HEK293 (cell line): ENCODE measurements at regions not wholly inside any gene's neighbourhood (a gene's known extent, or its start where the extent isn't known, plus 50 kb on each side); places are given as distances from the start of the nearest gene placed in this dataset.

ENCODE experiments used
- CTCF ChIA-PET: fragments of 350-600 bp; formaldehyde crosslinking; extraction: SDS; loops from one replicate; lab custom pipeline; 2021; ENCODE audit warnings: antibody characterized with exemption; lab: Yijun Ruan, JAX
- POLR2A ChIA-PET: fragments of 300-600 bp; formaldehyde crosslinking; extraction: SDS; loops from one replicate; lab custom pipeline; 2020; ENCODE audit warnings: antibody characterized with exemption, inconsistent platforms; lab: Yijun Ruan, JAX
- H3K27ac ChIP-seq: fragments of 200-500 bp; sonication (Bioruptor generic); 2 replicates; pipeline ENCODE4 v1.5.1; 2014; ENCODE audit warnings: low read depth, low read length, control low read depth, inconsistent platforms; ENCODE audit errors: extremely low read depth
- H3K36me3 ChIP-seq, 2 experiments: fragments of 200-500 bp in 1 of 2; sonication (Bioruptor generic) in 1 of 2; 1 replicate in 1 of 2; 2 replicates in 1 of 2; pipeline ENCODE4 v1.5.1; 2014 to 2017; ENCODE audit warnings: inconsistent platforms in 2 of 2, low read length in 2 of 2; ENCODE audit not compliant: control insufficient read depth in 2 of 2, insufficient read depth in 1 of 2
- H3K4me1 ChIP-seq: fragments of 200-500 bp; sonication (Bioruptor generic); 2 replicates; pipeline ENCODE4 v1.5.1; 2014; ENCODE audit warnings: mild to moderate bottlenecking, low read length, inconsistent platforms; ENCODE audit not compliant: control insufficient read depth, insufficient read depth
- H3K4me3 ChIP-seq: 2 replicates; pipeline ENCODE4 v1.5.1; 2011; ENCODE audit warnings: low read depth, mild to moderate bottlenecking, control low read depth, low read length, moderate library complexity
- H3K9me3 ChIP-seq: fragments of 200-500 bp; sonication (Bioruptor generic); 2 replicates; pipeline ENCODE4 v1.5.1; 2014; ENCODE audit warnings: low read depth, low read length, inconsistent platforms; ENCODE audit not compliant: control insufficient read depth, insufficient read depth
- EGR2 ChIP-seq: fragments of 450-650 bp; formaldehyde crosslinking; IDR thresholded peaks from 2 replicates; pipeline ENCODE4 v1.5.1; 2016; ENCODE audit warnings: low read depth, missing biosample characterization, missing genetic modification characterization
- SP2 ChIP-seq: fragments of 450-650 bp; formaldehyde crosslinking; IDR thresholded peaks from 2 replicates; pipeline ENCODE4 v1.5.1; 2016; ENCODE audit warnings: missing biosample characterization, missing genetic modification characterization
- SP7 ChIP-seq: fragments of 450-650 bp; formaldehyde crosslinking; IDR thresholded peaks from 2 replicates; pipeline ENCODE4 v1.5.1; 2016; ENCODE audit warnings: missing biosample characterization, missing genetic modification characterization
- ZFP3 ChIP-seq: fragments of 450-650 bp; formaldehyde crosslinking; IDR thresholded peaks from 2 replicates; pipeline ENCODE4 v1.5.1; 2016; ENCODE audit warnings: low read depth, missing biosample characterization, missing genetic modification characterization
- ZNF157 ChIP-seq: fragments of 450-650 bp; formaldehyde crosslinking; IDR thresholded peaks from 2 replicates; pipeline ENCODE4 v1.5.1; 2016; ENCODE audit warnings: missing biosample characterization, missing genetic modification characterization
- ZNF184 ChIP-seq: fragments of 450-650 bp; IDR thresholded peaks from 2 replicates; pipeline ENCODE4 v1.5.1; 2018; ENCODE audit warnings: missing biosample characterization, mild to moderate bottlenecking, missing genetic modification characterization
- ZNF302 ChIP-seq: fragments of 450-650 bp; formaldehyde crosslinking; IDR thresholded peaks from 2 replicates; pipeline ENCODE4 v1.5.1; 2016; ENCODE audit warnings: missing biosample characterization, missing genetic modification characterization, low read depth
- ZNF341 ChIP-seq: fragments of 450-650 bp; formaldehyde crosslinking; IDR thresholded peaks from 2 replicates; pipeline ENCODE4; 2016; ENCODE audit warnings: low read depth, missing biosample characterization, missing genetic modification characterization
- ZNF391 ChIP-seq: fragments of 450-650 bp; formaldehyde crosslinking; IDR thresholded peaks from 2 replicates; pipeline ENCODE4 v1.5.1; 2016; ENCODE audit warnings: low read depth, missing biosample characterization, missing genetic modification characterization, borderline replicate concordance
- ZNF544 ChIP-seq: fragments of 450-650 bp; formaldehyde crosslinking; IDR thresholded peaks from 2 replicates; pipeline ENCODE4 v1.5.0; 2017; ENCODE audit warnings: missing biosample characterization, missing genetic modification characterization
- ZNF548 ChIP-seq: fragments of 450-650 bp; formaldehyde crosslinking; IDR thresholded peaks from 2 replicates; pipeline ENCODE4 v1.5.1; 2016; ENCODE audit warnings: missing biosample characterization, missing genetic modification characterization
- ZNF776 ChIP-seq: fragments of 450-650 bp; formaldehyde crosslinking; IDR thresholded peaks from 2 replicates; pipeline ENCODE4 v1.5.0; 2017; ENCODE audit warnings: missing biosample characterization, missing genetic modification characterization, borderline replicate concordance
- TF ChIP-seq, protein P1 (sequence below): fragments of 450-650 bp; formaldehyde crosslinking; conservative IDR thresholded peaks from 2 replicates; pipeline ENCODE4 v1.5.1; 2016; ENCODE audit warnings: low read depth, missing biosample characterization, missing genetic modification characterization
- TF ChIP-seq, protein P2 (sequence below): fragments of 450-650 bp; formaldehyde crosslinking; IDR thresholded peaks from 2 replicates; pipeline ENCODE4 v1.5.1; 2016; ENCODE audit warnings: missing biosample characterization, missing genetic modification characterization
- TF ChIP-seq, protein P3 (sequence below): fragments of 450-650 bp; formaldehyde crosslinking; IDR thresholded peaks from 2 replicates; pipeline ENCODE4 v1.5.1; 2016; ENCODE audit warnings: missing biosample characterization, missing genetic modification characterization
- TF ChIP-seq, protein P4 (sequence below): fragments of 450-650 bp; formaldehyde crosslinking; IDR thresholded peaks from 2 replicates; pipeline ENCODE4 v1.5.1; 2017; ENCODE audit warnings: missing biosample characterization, missing genetic modification characterization
- TF ChIP-seq, protein P5 (sequence below): fragments of 450-650 bp; IDR thresholded peaks from 2 replicates; pipeline ENCODE4 v1.5.1; 2018; ENCODE audit warnings: missing biosample characterization, mild to moderate bottlenecking, missing genetic modification characterization

DNA sequence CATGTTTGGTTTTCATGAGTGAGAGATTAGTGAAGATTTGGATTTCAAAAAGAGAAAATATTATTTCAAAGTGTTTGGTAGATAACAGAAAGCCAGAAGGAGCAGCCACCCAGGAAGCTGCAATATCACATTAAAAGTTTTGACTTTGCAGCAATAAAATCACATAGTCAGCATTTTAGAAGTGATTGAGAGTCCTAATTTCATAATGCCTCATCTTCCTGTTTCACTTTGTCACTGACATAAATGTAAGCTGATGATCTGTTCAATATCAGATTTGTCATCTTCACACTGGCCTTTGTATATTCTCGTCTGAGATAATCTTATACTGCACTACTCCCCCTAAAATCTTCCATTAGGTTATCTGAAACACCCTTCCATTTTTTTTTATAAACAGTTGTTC, 690.5 kb downstream of the ADCYAP1 start:
- Histone ChIP-seq H3K4me3 (no peak overlapping the region), H3K4me1 (no peaks in the 10 kb centered on the region), H3K9me3 (no peaks in the 10 kb centered on the region), H3K36me3 (no peaks in the 10 kb centered on the region), H3K27ac (no peak overlapping the region)
- CTCF ChIA-PET: interaction anchor here (1.0 kb wide), 1 partner anchor 10 kb away, joined by 5 read pairs; no protein-coding TSS in a partner anchor
- POLR2A ChIA-PET: no interaction called here
- TF ChIP-seq, protein P1, sequence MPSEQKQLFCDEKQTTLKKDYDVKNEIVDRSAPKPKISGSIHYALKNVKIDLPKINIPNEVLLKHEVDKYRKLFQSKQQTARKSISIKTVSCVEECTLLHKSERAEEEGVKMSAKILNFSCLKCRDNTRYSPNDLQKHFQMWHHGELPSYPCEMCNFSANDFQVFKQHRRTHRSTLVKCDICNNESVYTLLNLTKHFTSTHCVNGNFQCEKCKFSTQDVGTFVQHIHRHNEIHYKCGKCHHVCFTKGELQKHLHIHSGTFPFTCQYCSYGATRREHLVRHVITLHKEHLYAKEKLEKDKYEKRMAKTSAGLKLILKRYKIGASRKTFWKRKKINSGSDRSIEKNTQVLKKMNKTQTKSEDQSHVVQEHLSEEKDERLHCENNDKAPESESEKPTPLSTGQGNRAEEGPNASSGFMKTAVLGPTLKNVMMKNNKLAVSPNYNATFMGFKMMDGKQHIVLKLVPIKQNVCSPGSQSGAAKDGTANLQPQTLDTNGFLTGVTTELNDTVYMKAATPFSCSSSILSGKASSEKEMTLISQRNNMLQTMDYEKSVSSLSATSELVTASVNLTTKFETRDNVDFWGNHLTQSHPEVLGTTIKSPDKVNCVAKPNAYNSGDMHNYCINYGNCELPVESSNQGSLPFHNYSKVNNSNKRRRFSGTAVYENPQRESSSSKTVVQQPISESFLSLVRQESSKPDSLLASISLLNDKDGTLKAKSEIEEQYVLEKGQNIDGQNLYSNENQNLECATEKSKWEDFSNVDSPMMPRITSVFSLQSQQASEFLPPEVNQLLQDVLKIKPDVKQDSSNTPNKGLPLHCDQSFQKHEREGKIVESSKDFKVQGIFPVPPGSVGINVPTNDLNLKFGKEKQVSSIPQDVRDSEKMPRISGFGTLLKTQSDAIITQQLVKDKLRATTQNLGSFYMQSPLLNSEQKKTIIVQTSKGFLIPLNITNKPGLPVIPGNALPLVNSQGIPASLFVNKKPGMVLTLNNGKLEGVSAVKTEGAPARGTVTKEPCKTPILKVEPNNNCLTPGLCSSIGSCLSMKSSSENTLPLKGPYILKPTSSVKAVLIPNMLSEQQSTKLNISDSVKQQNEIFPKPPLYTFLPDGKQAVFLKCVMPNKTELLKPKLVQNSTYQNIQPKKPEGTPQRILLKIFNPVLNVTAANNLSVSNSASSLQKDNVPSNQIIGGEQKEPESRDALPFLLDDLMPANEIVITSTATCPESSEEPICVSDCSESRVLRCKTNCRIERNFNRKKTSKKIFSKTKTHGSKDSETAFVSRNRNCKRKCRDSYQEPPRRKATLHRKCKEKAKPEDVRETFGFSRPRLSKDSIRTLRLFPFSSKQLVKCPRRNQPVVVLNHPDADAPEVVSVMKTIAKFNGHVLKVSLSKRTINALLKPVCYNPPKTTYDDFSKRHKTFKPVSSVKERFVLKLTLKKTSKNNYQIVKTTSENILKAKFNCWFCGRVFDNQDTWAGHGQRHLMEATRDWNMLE (tag by site-specific recombination): no peak
- TF ChIP-seq ZNF184 (tag by site-specific recombination): no peak

DNA sequence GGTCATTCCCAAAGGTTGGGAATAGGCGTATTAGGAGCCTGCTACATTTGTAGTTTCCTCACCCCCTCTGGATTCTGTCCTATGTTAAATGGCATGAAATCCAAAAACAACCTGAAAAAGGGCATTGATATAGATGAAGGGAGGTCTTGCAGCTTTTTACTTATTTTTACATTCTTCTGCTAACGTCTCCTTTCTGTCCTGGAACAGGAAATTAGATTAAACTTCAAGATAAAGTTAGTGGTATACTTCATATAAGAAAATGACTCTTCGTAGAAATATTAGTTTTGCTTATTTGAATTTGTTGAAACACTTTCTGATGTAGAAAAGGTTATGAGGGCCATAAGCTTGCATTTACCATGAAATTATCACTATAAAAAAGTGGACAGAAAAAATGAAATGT, 694.5 kb downstream of the ADCYAP1 start:
- Histone ChIP-seq H3K36me3 (no peaks in the 10 kb centered on the region), H3K4me1 (no peaks in the 10 kb centered on the region), H3K27ac (no peak overlapping the region), H3K9me3 (no peaks in the 10 kb centered on the region), H3K4me3 (no peak overlapping the region)
- POLR2A ChIA-PET: no interaction called here
- TF ChIP-seq, protein P2, sequence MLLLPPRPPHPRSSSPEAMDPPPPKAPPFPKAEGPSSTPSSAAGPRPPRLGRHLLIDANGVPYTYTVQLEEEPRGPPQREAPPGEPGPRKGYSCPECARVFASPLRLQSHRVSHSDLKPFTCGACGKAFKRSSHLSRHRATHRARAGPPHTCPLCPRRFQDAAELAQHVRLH (tag by site-specific recombination): no peak
- TF ChIP-seq EGR2: no peak
- TF ChIP-seq, protein P3, sequence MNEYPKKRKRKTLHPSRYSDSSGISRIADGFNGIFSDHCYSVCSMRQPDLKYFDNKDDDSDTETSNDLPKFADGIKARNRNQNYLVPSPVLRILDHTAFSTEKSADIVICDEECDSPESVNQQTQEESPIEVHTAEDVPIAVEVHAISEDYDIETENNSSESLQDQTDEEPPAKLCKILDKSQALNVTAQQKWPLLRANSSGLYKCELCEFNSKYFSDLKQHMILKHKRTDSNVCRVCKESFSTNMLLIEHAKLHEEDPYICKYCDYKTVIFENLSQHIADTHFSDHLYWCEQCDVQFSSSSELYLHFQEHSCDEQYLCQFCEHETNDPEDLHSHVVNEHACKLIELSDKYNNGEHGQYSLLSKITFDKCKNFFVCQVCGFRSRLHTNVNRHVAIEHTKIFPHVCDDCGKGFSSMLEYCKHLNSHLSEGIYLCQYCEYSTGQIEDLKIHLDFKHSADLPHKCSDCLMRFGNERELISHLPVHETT (tag by site-specific recombination): no peak
- CTCF ChIA-PET: no interaction called here

DNA sequence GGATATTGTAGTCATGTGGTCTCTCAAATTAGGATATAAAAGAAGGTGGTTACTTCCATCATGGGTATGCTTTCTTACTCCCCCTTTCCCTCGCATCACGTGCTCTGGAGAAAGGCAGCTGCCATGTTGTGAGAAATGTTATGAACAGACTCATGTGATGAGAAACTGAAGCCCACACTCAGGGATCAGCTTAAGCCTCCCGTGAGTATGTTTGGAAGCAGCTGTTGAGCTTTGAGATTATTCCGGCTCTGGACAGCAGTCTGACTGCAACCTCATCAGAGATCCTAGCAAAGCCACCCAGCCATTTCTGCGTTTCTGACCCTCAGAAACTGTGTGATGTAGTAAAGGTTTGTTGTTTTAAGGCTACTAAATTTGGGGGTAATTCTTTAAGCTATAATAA, 700.1 kb downstream of the ADCYAP1 start:
- H3K9me3 ChIP-seq: no peaks in the 10 kb centered on the region
- no peak for TF ChIP-seq ZNF341

DNA sequence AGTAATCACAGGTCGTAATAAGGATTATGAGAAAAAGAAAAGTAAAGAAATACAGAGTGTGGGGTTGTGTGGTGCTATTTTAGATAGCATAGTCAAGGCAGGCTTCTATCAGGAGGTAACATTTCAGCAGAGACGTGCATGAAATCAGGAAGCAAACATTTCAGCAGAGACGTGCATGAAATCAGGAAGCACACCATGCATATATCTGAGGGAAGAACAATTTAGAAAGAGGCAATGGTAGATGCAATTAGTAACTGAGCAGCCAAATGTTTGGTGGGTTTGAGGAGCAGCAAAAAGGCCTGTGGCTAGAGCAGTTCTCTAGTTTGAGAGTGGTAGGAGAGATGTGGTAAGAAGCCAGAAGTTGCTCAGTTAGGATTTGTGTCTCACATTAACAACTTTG, 713.7 kb downstream of the ADCYAP1 start:
- H3K4me1 ChIP-seq: no peaks in the 10 kb centered on the region
- H3K4me3 ChIP-seq: no peak overlapping the region
- POLR2A ChIA-PET: no interaction called here
- H3K36me3 ChIP-seq: no peaks in the 10 kb centered on the region
- H3K9me3 ChIP-seq: no peaks in the 10 kb centered on the region
- TF ChIP-seq ZNF302 (tag by site-specific recombination): no peak
- no peak for TF ChIP-seq ZNF544
- no peak for TF ChIP-seq SP2
- TF ChIP-seq ZNF157 (tag by site-specific recombination): no peak
- TF ChIP-seq, protein P4, sequence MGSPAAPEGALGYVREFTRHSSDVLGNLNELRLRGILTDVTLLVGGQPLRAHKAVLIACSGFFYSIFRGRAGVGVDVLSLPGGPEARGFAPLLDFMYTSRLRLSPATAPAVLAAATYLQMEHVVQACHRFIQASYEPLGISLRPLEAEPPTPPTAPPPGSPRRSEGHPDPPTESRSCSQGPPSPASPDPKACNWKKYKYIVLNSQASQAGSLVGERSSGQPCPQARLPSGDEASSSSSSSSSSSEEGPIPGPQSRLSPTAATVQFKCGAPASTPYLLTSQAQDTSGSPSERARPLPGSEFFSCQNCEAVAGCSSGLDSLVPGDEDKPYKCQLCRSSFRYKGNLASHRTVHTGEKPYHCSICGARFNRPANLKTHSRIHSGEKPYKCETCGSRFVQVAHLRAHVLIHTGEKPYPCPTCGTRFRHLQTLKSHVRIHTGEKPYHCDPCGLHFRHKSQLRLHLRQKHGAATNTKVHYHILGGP: no peak
- TF ChIP-seq ZNF391 (tag by site-specific recombination): no peak
- TF ChIP-seq, protein P5, sequence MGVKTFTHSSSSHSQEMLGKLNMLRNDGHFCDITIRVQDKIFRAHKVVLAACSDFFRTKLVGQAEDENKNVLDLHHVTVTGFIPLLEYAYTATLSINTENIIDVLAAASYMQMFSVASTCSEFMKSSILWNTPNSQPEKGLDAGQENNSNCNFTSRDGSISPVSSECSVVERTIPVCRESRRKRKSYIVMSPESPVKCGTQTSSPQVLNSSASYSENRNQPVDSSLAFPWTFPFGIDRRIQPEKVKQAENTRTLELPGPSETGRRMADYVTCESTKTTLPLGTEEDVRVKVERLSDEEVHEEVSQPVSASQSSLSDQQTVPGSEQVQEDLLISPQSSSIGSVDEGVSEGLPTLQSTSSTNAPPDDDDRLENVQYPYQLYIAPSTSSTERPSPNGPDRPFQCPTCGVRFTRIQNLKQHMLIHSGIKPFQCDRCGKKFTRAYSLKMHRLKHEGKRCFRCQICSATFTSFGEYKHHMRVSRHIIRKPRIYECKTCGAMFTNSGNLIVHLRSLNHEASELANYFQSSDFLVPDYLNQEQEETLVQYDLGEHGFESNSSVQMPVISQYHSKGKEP (tag by site-specific recombination): no peak
- no peak for TF ChIP-seq SP7 (tag by site-specific recombination)
- TF ChIP-seq ZFP3 (tag by site-specific recombination): no peak
- TF ChIP-seq ZNF548 (tag by site-specific recombination): no peak
- no peak for TF ChIP-seq ZNF776 (tag by site-specific recombination)
- TF ChIP-seq, all 188 proteins: peak for 0
- no peak overlapping the region for H3K27ac ChIP-seq
- CTCF ChIA-PET: no interaction called here

More for the DNA sequence above, 700.1 kb downstream of the ADCYAP1 start:
- H3K4me3 ChIP-seq: no peak overlapping the region
- no peaks in the 10 kb centered on the region for H3K36me3 ChIP-seq
- ChIA-PET CTCF (interaction anchor here (0.6 kb wide), 1 partner anchor 15 kb away, joined by 4 read pairs; no protein-coding TSS in a partner anchor), POLR2A (no interaction called here)
- H3K27ac ChIP-seq: no peak overlapping the region
- no peaks in the 10 kb centered on the region for H3K4me1 ChIP-seq
